Prostate gland (tissue), 2 donors: ENCODE measurements at regions not wholly inside any gene's neighbourhood (a gene's known extent, or its start where the extent isn't known, plus 50 kb on each side); places are given as distances from the start of the nearest gene placed in this dataset.

ENCODE experiments used
- CTCF ChIP-seq, 4 experiments: fragments of 200-600 bp in 2 of 4; fragments of 450-650 bp in 2 of 4; sonication (generic) in 2 of 4; IDR thresholded peaks; 1 replicate in 3 of 4; 2 replicates in 1 of 4; pipeline ENCODE4 v1.5.1; 2016 to 2019; ENCODE audit warnings: antibody characterized with exemption in 4 of 4, mild to moderate bottlenecking in 2 of 4, moderate library complexity in 2 of 4
- POLR2A ChIP-seq: fragments of 450-650 bp; IDR thresholded peaks from one replicate; pipeline ENCODE4 v1.6.1; 2016; ENCODE audit warnings: antibody characterized with exemption, mild to moderate bottlenecking
- POLR2AphosphoS5 ChIP-seq: sonication (generic); formaldehyde crosslinking; IDR thresholded peaks from one replicate; pipeline ENCODE4 v1.6.1; 2017; ENCODE audit warnings: antibody characterized with exemption

GRCh38 chr2:38153476-38154135 is 77.7 kb upstream of the CYP1B1 start:
- TF ChIP-seq CTCF (IDR thresholded peaks at IDR 0.05): no peak
- no peak for TF ChIP-seq POLR2A
- no peak for TF ChIP-seq POLR2AphosphoS5
